ENCODE measurements at regions not wholly inside any gene's neighbourhood (a gene's known extent, or its start where the extent isn't known, plus 50 kb on each side); places are given as distances from the start of the nearest gene placed in this dataset.

DNA sequence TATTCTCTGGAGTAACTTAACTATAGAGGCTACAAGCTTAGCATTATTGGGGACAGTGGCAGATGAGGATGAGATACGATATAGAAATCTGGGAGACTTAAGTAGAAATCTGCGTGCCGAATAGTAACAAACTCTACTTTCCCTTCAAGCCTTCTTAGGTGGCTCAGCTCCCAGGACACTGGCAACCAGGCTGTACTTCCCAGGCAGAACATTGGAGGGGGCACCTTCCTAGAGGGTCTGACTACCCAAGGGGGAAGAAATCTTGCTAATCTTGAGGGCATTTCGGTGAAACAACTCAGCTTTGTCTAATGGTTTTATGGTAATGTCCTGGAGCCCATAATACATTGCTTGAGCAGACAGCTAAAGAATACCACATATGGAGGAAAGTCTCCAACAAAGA is 126.2 kb upstream of the DTNA start:
- no peaks in the 10 kb centered on the region for H3K27me3 Mint-ChIP-seq
- DNase-seq = no peak
- no peak overlapping the region for H3K27ac Mint-ChIP-seq
- no peaks in the 10 kb centered on the region for H3K9me3 Mint-ChIP-seq
- H3K4me1 Mint-ChIP-seq = no peaks in the 10 kb centered on the region
- intact Hi-C loops (cut with micrococcal nuclease) = no loop called here
- H3K36me3 Mint-ChIP-seq (ENCODE audit: low read depth) = no peaks in the 10 kb centered on the region
- H3K4me3 Mint-ChIP-seq = no peak overlapping the region

DNA sequence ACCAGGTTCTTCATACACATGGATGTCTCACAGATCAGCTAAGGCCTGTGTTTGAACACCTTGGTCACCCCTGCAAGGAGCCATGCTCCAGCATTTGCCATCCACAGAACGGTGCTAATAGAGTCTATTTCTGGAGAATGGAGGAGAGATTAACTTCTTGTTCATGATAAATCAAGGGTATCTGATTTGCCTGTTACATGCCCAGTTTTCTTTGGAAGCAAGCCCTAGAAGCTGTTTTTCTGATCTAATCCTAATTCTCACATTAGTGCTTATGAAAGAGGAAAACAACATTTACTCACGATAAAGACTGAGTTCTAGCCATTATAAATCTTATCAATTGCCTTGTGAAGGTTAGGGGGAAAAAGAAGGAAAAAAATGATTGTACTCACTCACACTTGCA is 119.6 kb upstream of the DTNA start:
- intact Hi-C loops (cut with micrococcal nuclease) = no loop called here
- no peak for DNase-seq
- Mint-ChIP-seq H3K36me3 (ENCODE audit: low read depth) (no peaks in the 10 kb centered on the region), H3K4me3 (no peak overlapping the region), H3K4me1 (no peaks in the 10 kb centered on the region), H3K27me3 (no peaks in the 10 kb centered on the region), H3K27ac (no peak overlapping the region), H3K9me3 (no peaks in the 10 kb centered on the region)

DNA sequence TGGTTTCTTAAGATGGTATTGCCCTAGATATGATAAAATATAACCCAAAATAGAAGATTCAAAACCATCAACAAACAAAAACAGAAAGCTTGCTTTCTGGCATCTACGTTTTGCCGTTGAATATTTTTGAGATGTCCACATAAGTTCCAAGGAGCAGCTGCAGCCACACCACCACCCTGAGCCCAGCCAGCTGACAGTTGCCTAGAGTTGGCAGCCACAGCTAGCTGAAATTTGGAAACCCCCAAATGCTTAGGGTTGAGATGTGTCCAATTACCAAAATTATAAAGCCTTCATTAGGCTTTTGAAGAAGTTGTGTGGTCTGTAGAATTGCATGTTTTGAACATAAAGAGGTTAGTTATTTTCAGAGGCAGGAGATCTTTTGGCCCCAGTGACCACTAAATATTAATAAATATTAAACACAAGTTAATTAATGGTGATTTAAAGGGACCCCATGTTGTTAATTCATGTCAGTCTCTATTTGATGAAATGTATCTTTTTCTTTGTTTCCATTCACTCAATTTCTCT is 118.1 kb upstream of the DTNA start:
- no peaks in the 10 kb centered on the region for H3K9me3 Mint-ChIP-seq
- no peak overlapping the region for H3K4me3 Mint-ChIP-seq
- H3K4me1 Mint-ChIP-seq = no peaks in the 10 kb centered on the region
- no peak for DNase-seq
- no peaks in the 10 kb centered on the region for H3K36me3 Mint-ChIP-seq (ENCODE audit: low read depth)
- intact Hi-C loops (cut with micrococcal nuclease) = no loop called here
- no peak overlapping the region for H3K27ac Mint-ChIP-seq
- no peaks in the 10 kb centered on the region for H3K27me3 Mint-ChIP-seq

DNA sequence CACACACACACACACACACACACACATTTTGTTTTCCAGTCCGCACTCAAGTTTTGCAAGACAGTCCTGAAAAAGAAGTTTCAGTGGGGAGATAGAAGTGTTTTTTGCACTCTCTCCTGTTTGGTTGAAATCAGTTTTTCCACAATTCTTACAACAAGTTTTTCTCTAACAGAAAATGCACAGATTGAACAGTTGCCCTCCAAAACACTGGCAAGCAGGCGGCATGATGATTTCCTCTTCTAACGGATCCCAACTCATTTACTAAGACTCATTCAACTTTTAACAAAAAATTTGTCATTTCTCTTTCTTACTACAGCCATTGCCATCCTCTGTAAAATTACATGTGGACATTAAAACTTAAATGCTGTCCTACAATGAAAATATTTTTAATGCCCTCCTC is 117.6 kb upstream of the DTNA start:
- Mint-ChIP-seq H3K9me3 (no peaks in the 10 kb centered on the region), H3K4me1 (no peaks in the 10 kb centered on the region), H3K4me3 (no peak overlapping the region), H3K36me3 (ENCODE audit: low read depth) (no peaks in the 10 kb centered on the region), H3K27me3 (no peaks in the 10 kb centered on the region), H3K27ac (no peak overlapping the region)
- DNase-seq = no peak
- intact Hi-C loops (cut with micrococcal nuclease) = no loop called here

DNA sequence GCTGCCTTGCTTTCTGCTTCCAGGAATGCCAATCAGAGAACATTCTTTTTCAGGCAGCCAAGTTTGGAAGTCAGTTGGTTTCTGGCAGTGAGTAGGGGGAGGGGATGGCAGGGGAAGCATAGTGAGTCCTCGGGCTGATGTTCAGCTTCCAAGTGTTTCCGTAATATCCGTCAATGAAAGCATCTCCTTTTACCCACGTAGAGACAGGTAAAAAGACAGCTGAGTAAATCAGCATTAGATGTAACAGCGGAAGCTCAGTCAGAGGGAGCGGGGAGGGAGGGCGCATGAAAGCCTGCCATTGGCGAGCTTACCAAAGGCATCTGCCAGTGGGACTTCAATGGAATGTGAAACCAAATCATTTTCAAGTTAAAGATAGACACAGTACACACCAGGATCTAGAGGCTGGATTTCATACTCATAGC is 117.1 kb upstream of the DTNA start:
- no peaks in the 10 kb centered on the region for H3K4me1 Mint-ChIP-seq

DNA sequence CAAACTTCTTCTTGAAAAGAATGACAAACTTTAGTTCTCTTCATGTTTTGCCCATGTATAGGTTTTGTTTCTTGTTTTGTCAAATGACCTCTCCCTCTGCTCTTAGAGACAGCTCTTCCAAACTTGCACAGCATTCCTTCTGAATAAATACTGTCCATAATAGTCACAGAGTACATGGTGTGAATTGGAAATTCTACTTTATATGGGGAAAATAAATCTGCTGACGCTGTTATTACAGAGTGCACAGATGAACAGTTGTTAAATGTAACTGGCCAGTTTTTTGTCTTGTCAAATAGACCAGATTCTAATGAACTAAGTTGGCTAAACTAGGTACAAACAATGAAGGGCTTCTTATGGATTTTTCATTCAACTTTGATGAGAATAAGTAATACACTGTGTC is 115.8 kb upstream of the DTNA start:
- H3K4me1 Mint-ChIP-seq = no peaks in the 10 kb centered on the region
- H3K27ac Mint-ChIP-seq = no peak overlapping the region
- H3K9me3 Mint-ChIP-seq = no peaks in the 10 kb centered on the region
- H3K27me3 Mint-ChIP-seq = no peaks in the 10 kb centered on the region
- intact Hi-C loops (cut with micrococcal nuclease) = no loop called here
- H3K36me3 Mint-ChIP-seq (ENCODE audit: low read depth) = no peaks in the 10 kb centered on the region
- no peak overlapping the region for H3K4me3 Mint-ChIP-seq
- no peak for DNase-seq

More for the DNA sequence above, 117.1 kb upstream of the DTNA start:
- Mint-ChIP-seq H3K36me3 (ENCODE audit: low read depth) (no peaks in the 10 kb centered on the region), H3K4me3 (no peak overlapping the region), H3K27ac (no peak overlapping the region), H3K9me3 (no peaks in the 10 kb centered on the region), H3K27me3 (no peaks in the 10 kb centered on the region)
- intact Hi-C loops (cut with micrococcal nuclease) = no loop called here
- DNase-seq = no peak

DNA sequence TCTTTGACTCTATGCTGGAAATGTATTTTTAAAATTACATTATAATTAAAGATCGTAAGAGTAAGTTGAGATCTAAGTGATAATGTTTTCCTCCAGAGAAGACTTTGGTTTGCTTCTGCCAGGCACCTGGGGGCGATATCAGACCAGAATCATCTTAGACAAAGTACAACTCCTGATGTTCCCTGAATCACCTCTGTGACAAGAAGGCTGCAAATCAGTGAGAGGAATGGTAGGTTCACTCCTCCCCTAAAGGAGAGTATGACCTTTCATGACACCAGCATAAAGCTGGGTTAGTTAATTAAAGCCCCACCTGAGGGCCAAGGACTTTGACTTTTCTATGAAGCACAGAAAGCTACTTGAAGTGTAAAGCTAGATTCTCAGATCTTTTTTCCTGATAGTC is 114.4 kb upstream of the DTNA start:
- H3K4me3 Mint-ChIP-seq = no peak overlapping the region
- intact Hi-C loops (cut with micrococcal nuclease) = no loop called here
- H3K9me3 Mint-ChIP-seq = no peaks in the 10 kb centered on the region
- no peaks in the 10 kb centered on the region for H3K36me3 Mint-ChIP-seq (ENCODE audit: low read depth)
- DNase-seq = no peak
- no peak overlapping the region for H3K27ac Mint-ChIP-seq
- H3K27me3 Mint-ChIP-seq = no peaks in the 10 kb centered on the region
- no peaks in the 10 kb centered on the region for H3K4me1 Mint-ChIP-seq

DNA sequence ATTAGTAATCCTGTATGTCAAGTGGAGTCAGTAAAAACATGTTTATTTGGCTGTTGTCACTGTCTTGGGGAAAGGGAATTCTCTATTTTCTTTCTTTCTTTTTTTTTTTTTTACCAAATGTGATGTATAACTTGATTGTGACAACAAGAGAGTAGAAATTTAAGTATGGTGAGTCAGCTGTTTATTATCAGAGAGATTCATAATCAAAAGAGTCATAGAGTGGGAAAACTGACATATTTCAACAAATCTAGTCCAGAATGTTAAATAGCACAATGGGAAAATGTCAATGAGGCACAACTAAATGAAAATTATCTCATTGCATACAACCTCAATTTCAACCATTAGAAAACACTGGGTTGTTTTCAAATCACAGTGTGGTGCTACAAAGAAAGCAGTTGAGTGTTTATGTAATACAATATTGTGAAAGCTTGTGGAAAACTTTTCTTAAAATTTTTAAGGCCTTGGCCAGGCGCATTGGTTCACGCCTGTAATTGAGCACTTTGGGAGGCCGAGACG is 111.9 kb upstream of the DTNA start:
- intact Hi-C loops (cut with micrococcal nuclease) = no loop called here

DNA sequence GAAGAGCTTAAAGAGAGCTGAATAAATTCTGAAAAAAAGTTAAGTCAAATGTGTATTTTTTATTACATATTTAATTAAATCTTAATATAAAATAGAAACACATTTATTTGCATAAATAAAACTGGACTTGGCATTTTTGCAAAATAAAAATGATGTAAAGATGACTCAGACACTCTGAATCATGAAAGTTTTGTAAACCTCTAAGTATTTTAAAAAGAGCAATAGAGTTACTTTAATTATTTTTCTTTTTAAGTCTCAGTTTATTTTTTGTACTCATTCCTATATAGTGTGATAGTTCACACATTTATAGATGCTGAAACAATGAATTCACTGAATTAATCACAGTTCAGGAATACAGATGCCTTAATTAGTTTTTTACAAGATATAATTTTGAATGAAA is 109.9 kb upstream of the DTNA start:
- H3K4me1 Mint-ChIP-seq = no peaks in the 10 kb centered on the region
- H3K27me3 Mint-ChIP-seq = no peaks in the 10 kb centered on the region
- H3K9me3 Mint-ChIP-seq = no peaks in the 10 kb centered on the region
- H3K36me3 Mint-ChIP-seq (ENCODE audit: low read depth) = no peaks in the 10 kb centered on the region
- no peak for DNase-seq
- H3K27ac Mint-ChIP-seq = no peak overlapping the region
- no peak overlapping the region for H3K4me3 Mint-ChIP-seq
- intact Hi-C loops (cut with micrococcal nuclease) = no loop called here

More for the DNA sequence above, 111.9 kb upstream of the DTNA start:
- no peak overlapping the region for H3K27ac Mint-ChIP-seq
- H3K4me3 Mint-ChIP-seq = no peak overlapping the region
- no peaks in the 10 kb centered on the region for H3K4me1 Mint-ChIP-seq
- H3K27me3 Mint-ChIP-seq = no peaks in the 10 kb centered on the region
- no peaks in the 10 kb centered on the region for H3K9me3 Mint-ChIP-seq
- DNase-seq = no peak
- no peaks in the 10 kb centered on the region for H3K36me3 Mint-ChIP-seq (ENCODE audit: low read depth)

DNA sequence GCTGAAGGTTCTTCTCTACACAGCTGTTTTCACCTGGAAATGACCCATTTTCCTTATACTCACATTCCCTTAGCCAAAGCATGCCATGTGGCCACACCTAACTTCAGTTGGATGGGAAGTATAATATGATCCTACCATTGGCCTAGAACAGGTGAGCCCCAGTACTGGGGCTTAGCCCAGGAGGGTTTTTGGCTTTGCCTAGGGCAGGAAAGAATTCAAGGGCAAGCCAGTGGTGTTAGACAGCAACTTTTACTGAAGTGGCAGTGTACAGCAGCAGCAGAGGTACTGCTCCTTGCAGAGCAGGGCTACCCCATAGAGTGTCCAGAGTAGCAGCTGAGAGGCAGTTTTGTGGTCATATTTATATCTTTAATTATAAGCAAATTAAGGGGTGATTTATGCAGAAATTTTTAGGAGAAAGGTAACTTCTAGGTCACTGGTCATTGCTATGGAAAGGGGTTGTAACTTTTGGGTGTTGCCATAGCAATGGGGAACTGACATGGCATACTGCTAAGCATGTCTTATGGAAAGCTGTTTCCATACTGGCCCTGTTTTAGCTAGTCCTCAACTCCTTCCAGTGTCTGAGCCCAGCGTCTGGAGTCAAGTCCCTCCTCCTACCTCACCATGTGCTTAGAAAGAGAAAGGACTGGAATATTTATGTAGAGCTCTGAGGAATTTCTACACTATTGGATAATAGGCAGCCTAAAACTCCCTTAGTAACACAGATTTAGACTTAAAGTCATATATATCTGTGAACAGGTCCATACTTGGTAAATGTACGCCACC is 109.0 kb upstream of the DTNA start:
- DNase-seq = no peak
- Mint-ChIP-seq H3K4me1 (no peaks in the 10 kb centered on the region), H3K36me3 (ENCODE audit: low read depth) (no peaks in the 10 kb centered on the region), H3K4me3 (no peak overlapping the region), H3K27ac (no peak overlapping the region), H3K27me3 (no peaks in the 10 kb centered on the region), H3K9me3 (no peaks in the 10 kb centered on the region)
- intact Hi-C loops (cut with micrococcal nuclease) = no loop called here

DNA sequence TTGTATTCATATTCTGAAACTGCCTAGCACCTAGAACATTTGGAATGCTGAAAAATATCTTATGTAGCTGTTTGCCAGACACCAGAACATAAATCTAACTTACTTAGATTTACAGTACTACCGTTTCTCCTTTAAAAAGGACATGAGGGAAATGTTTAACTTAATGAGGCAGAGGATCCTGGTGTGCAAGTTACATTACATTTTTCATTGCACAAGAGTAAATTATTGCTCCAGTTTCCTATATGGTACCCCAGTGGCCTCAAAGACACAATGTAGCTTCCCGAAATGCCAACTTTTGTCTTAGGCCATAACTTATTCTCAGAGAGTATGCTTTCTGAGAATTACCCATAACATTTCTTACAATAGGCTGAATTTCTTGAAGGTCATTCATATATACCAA is 105.5 kb upstream of the DTNA start:
- no peaks in the 10 kb centered on the region for H3K27me3 Mint-ChIP-seq
- no peaks in the 10 kb centered on the region for H3K36me3 Mint-ChIP-seq (ENCODE audit: low read depth)
- no peak for DNase-seq
- intact Hi-C loops (cut with micrococcal nuclease) = no loop called here
- H3K4me1 Mint-ChIP-seq = no peaks in the 10 kb centered on the region
- H3K27ac Mint-ChIP-seq = no peak overlapping the region
- H3K4me3 Mint-ChIP-seq = no peak overlapping the region
- H3K9me3 Mint-ChIP-seq = no peaks in the 10 kb centered on the region

DNA sequence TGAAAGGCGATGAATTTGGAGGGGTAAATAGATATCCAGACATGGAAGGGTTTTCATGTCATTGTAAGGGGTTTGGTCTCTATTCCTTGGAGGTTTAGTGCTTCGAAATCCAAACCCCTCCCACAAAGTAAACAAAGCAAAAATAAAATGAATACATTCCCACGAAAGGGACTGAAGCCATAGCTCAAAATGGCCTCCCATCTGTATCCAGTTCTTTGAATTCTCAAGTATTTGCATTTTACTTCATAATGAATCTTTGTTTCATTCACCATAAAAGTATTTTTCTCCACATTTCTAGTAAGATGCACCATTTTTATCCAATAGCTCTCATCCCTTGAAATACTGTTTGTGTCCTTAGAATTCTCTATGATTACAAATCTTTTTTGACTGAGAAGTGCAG is 103.2 kb upstream of the DTNA start:
- Mint-ChIP-seq H3K36me3 (ENCODE audit: low read depth) (no peaks in the 10 kb centered on the region), H3K27me3 (no peaks in the 10 kb centered on the region)
- intact Hi-C loops (cut with micrococcal nuclease) = no loop called here

DNA sequence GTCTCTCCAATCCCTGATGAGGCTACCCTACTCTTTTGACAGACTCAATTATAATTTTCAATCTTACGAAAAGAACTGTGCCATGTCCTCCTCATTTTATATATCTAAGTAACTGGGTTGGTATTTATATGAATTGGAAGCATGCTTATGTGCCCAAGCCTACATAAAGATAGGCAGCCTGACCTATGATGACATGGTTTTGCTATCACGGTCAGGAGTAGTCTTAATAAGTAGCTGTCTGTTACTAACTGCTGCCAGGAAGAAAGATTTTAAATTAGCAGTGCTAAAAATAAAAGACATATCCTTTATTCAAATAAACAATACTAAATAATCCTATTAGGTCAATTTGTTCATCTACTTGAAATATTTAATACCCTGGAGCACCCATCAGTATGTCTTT is 102.0 kb upstream of the DTNA start:
- no peak for DNase-seq
- no peaks in the 10 kb centered on the region for H3K27me3 Mint-ChIP-seq
- no peak overlapping the region for H3K4me3 Mint-ChIP-seq
- no peak overlapping the region for H3K27ac Mint-ChIP-seq
- H3K9me3 Mint-ChIP-seq = no peaks in the 10 kb centered on the region
- intact Hi-C loops (cut with micrococcal nuclease) = no loop called here
- H3K36me3 Mint-ChIP-seq (ENCODE audit: low read depth) = no peaks in the 10 kb centered on the region
- no peaks in the 10 kb centered on the region for H3K4me1 Mint-ChIP-seq

More for the DNA sequence above, 103.2 kb upstream of the DTNA start:
- DNase-seq = no peak
- Mint-ChIP-seq H3K4me1 (no peaks in the 10 kb centered on the region), H3K4me3 (no peak overlapping the region), H3K27ac (no peak overlapping the region), H3K9me3 (no peaks in the 10 kb centered on the region)

DNA sequence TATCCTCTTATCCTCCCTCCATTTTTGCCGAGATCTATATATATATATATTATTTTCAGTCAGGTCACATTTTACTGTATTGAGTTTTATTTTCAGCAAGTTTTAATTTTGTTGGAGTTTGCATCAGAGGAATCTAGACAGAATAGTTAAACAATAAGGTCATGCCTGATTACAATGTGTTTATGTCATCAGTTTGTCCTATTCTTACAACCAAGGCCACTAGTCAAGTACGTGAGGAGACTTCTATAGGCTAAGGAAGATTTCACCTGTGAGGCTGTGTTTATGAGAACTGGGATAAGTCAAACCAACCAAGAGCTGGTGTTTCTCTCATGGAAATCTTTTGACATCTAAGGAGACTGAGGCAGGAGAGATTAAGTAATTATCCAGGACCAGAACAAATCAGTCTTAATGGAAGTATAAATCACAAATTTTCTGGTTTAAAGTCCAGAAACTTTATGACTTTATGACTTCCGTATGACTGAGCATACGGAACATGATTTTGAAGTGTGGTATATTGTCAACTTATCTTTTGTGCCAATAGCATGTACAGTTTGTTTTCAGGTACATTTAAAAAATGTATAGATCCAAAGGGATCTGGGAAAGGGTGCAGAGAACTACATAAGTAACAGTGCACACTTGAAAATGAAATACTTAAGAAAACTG is 100.0 kb upstream of the DTNA start:
- intact Hi-C loops (cut with micrococcal nuclease) = no loop called here
- Mint-ChIP-seq H3K4me3 (no peak overlapping the region), H3K27ac (no peak overlapping the region), H3K36me3 (ENCODE audit: low read depth) (no peaks in the 10 kb centered on the region), H3K9me3 (no peaks in the 10 kb centered on the region), H3K27me3 (no peaks in the 10 kb centered on the region), H3K4me1 (no peaks in the 10 kb centered on the region)
- DNase-seq = no peak

Data from activated CD4-positive, alpha-beta T cell treated with anti-CD3 and anti-CD28 coated beads, Interleukin-2, amount 10 ng/mL, durations not matched to agents 24 days and 14 days (primary cell).